NAMALWA (cell line): ENCODE measurements at regions not wholly inside any gene's neighbourhood (a gene's known extent, or its start where the extent isn't known, plus 50 kb on each side); places are given as distances from the start of the nearest gene placed in this dataset.
"Not testable (repeated sequence)": the region's sequence is repeated elsewhere in the genome, so short reads cannot be mapped to it uniquely, and the experiment has no call there.

ENCODE experiments used
- DNase-seq: peaks from one replicate; pipeline ENCODE4 v3.0.0-alpha.2; 2015; ENCODE audit warnings: low spot score

DNA sequence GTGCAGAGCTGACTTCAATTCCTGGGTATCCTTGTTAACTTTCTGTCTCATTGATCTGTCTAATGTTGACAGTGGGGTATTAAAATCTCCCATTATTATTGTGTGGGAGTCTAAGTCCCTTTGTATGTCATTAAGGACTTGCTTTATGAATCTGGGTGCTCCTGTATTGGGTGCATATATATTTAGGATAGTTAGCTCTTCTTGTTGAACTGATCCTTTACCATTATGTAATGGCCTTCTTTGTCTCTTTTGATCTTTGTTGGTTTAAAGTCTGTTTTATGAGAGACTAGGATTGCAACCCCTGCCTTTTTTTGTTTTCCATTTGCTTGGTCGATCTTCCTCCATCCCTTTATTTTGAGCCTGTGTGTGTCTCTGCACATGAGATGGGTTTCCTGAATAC, 5269.5 kb upstream of the TPTE start:
- DNase-seq, result not testable (repeated sequence)
